MCF 10A (cell line): ENCODE measurements at regions not wholly inside any gene's neighbourhood (a gene's known extent, or its start where the extent isn't known, plus 50 kb on each side); places are given as distances from the start of the nearest gene placed in this dataset.
"Not testable (repeated sequence)": the region's sequence is repeated elsewhere in the genome, so short reads cannot be mapped to it uniquely, and the experiment has no call there.

Experiments used
- BruUV-seq: library from RNA; stranded (reverse); fragments of 400-500 nt; replicated peaks from 2 replicates; lab custom pipeline; 2021; lab: Mats Ljungman, UMichigan
- CTCF ChIA-PET: fragments of 300-600 bp; sonication (Branson Sonifier 250); formaldehyde crosslinking; extraction: SDS; loops from one replicate; lab custom pipeline; 2021; ENCODE audit warnings: antibody characterized with exemption, inconsistent platforms; lab: Yijun Ruan, JAX
- POLR2A ChIA-PET: fragments of 300-600, 350-650 bp; sonication (Branson Sonifier 250); formaldehyde crosslinking; extraction: SDS; loops from one replicate; lab custom pipeline; 2020; ENCODE audit warnings: antibody characterized with exemption, inconsistent platforms; lab: Yijun Ruan, JAX
- DNase-seq: peaks from one replicate; pipeline ENCODE4 v3.0.0-alpha.2; 2018; ENCODE audit not compliant: unreplicated experiment
- H3K27ac Mint-ChIP-seq: one replicate; pipeline ENCODE4 v1.8.0; 2022; ENCODE audit warnings: mild to moderate bottlenecking, low read depth, mixed read lengths; ENCODE audit not compliant: unreplicated experiment
- H3K27me3 Mint-ChIP-seq: one replicate; pipeline ENCODE4 v1.8.0; 2022; ENCODE audit warnings: mixed read lengths; ENCODE audit not compliant: insufficient read depth, unreplicated experiment
- H3K36me3 Mint-ChIP-seq: one replicate; pipeline ENCODE4 v1.8.0; 2022; ENCODE audit warnings: mild to moderate bottlenecking, moderate library complexity, mixed read lengths; ENCODE audit not compliant: insufficient read depth, unreplicated experiment
- H3K4me1 Mint-ChIP-seq: one replicate; pipeline ENCODE4 v1.8.0; 2022; ENCODE audit warnings: mixed read lengths; ENCODE audit not compliant: insufficient read depth, unreplicated experiment
- H3K4me3 Mint-ChIP-seq: one replicate; pipeline ENCODE4 v1.8.0; 2022; ENCODE audit warnings: mild to moderate bottlenecking, moderate library complexity, mixed read lengths; ENCODE audit not compliant: unreplicated experiment
- H3K9me3 Mint-ChIP-seq: one replicate; pipeline ENCODE4 v1.8.0; 2022; ENCODE audit warnings: mixed read lengths; ENCODE audit not compliant: unreplicated experiment
- CTCF ChIP-seq: fragments of 200-600 bp; IDR thresholded peaks from one replicate; pipeline ENCODE4 v1.8.0; 2022; ENCODE audit warnings: antibody characterized with exemption, mild to moderate bottlenecking; ENCODE audit not compliant: unreplicated experiment
- intact Hi-C: fragments of 100-400 bp; cut with micrococcal nuclease; formaldehyde crosslinking; loops from 2 replicates; pipeline ENCODE4 v1.14.1; 2022

DNA sequence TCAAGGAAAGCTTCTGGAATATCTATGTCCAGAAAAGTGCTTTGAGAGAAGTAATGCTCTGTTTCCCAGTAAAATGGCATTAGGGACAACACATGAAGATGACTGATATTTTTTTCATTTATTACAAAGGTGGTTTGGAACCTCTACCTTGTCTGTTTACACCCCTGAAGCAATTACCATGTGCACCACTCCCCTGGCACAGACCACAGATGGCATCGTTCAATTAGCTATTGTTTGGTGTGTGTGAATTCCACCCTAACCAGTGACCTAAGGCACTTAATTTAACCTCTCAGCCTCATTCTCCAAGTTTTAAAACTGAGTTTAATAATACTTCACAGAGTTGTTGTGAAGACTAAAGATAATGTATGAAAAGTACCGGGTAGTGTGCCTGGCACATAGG lies 127.6 kb upstream of the BMAL1 start:
- POLR2A ChIA-PET: no interaction called here
- TF ChIP-seq CTCF: no peak
- BruUV-seq: no TSS peak

DNA sequence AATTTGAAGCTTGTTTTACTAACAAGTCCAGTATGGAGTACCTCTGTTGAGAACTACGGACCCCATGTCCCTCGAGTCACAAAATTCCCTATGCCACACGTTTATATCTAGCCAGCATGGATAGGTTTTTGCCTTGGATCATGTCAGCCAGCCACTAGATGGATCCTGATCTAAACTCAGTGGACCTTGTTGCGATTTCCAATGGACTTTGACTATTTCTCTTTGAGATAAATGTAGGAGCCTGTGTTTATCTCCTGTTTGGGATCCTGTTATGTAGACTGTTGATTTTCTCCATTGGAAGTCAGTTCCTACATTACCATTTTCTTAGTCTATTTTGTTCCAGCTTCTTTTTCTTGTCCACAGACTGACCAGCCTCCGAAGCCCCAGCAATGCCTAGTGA lies 127.1 kb upstream of the BMAL1 start:
- ChIA-PET POLR2A (no interaction called here), CTCF (interaction anchor here (0.5 to 8.0 kb wide), 8 partner anchors 28 to 820 kb away, joined by 3 to 196 read pairs (median 4); no protein-coding TSS in a partner anchor)
- Mint-ChIP-seq H3K27me3 (no peaks in the 10 kb centered on the region), H3K9me3 (peaks cover 1% of the 10 kb centered on the region), H3K4me1 (no peaks in the 10 kb centered on the region), H3K4me3 (no peak overlapping the region), H3K36me3 (no peaks in the 10 kb centered on the region), H3K27ac (no peak overlapping the region)
- intact Hi-C loops: loop anchor here (5.0 kb wide), 1 partner anchor 818 kb away; no protein-coding TSS in a partner anchor
- no peak for DNase-seq
- no peak for TF ChIP-seq CTCF
- no TSS peak for BruUV-seq

More for the DNA sequence above, 127.6 kb upstream of the BMAL1 start:
- Mint-ChIP-seq H3K9me3 (no peaks in the 10 kb centered on the region), H3K4me1 (no peaks in the 10 kb centered on the region), H3K27me3 (no peaks in the 10 kb centered on the region), H3K36me3 (no peaks in the 10 kb centered on the region), H3K27ac (no peak overlapping the region), H3K4me3 (no peak overlapping the region)
- CTCF ChIA-PET: interaction anchor here (0.7 to 8.0 kb wide), 7 partner anchors 12 to 819 kb away, joined by 3 to 196 read pairs (median 4); no protein-coding TSS in a partner anchor
- intact Hi-C loops: loop anchor here (5.0 kb wide), 1 partner anchor 818 kb away; no protein-coding TSS in a partner anchor
- DNase-seq: no peak

DNA sequence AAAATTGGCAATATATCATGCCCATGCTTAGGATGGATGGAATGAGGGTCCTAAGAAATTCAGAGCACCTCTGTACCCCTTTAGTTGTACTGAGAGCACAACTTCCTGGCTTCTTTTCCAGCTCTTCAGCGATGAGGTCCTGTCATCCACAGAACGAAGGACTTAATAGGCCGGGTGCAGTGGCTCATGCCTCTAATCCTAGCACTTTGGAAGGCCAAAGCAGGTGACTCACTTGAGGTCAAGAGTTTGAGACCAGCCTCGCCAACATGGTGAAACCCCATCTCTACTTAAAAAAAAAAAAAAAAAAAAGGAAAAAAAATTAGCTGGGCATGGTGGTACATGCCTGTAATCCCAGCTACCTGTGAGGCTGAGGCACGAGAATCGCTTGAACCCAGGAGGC lies 125.3 kb upstream of the BMAL1 start:
- H3K36me3 Mint-ChIP-seq: no peaks in the 10 kb centered on the region
- ChIA-PET POLR2A (interaction anchor here (1.4 to 1.6 kb wide), 2 partner anchors 23 to 194 kb away, joined by 3 read pairs; no protein-coding TSS in a partner anchor), CTCF (interaction anchor here (0.5 to 8.0 kb wide), 26 partner anchors 9 to 822 kb away, joined by 3 to 196 read pairs (median 3); no protein-coding TSS in a partner anchor)
- no peaks in the 10 kb centered on the region for H3K4me1 Mint-ChIP-seq
- H3K4me3 Mint-ChIP-seq: no peak overlapping the region
- H3K27ac Mint-ChIP-seq: no peak overlapping the region
- no peaks in the 10 kb centered on the region for H3K27me3 Mint-ChIP-seq
- H3K9me3 Mint-ChIP-seq: peaks cover 6% of the 10 kb centered on the region
- no peak for DNase-seq
- TF ChIP-seq CTCF: no peak
- BruUV-seq: no TSS peak
- intact Hi-C loops: loop anchor here (1.0 to 5.0 kb wide), 4 partner anchors 136 to 864 kb away; no protein-coding TSS in a partner anchor

DNA sequence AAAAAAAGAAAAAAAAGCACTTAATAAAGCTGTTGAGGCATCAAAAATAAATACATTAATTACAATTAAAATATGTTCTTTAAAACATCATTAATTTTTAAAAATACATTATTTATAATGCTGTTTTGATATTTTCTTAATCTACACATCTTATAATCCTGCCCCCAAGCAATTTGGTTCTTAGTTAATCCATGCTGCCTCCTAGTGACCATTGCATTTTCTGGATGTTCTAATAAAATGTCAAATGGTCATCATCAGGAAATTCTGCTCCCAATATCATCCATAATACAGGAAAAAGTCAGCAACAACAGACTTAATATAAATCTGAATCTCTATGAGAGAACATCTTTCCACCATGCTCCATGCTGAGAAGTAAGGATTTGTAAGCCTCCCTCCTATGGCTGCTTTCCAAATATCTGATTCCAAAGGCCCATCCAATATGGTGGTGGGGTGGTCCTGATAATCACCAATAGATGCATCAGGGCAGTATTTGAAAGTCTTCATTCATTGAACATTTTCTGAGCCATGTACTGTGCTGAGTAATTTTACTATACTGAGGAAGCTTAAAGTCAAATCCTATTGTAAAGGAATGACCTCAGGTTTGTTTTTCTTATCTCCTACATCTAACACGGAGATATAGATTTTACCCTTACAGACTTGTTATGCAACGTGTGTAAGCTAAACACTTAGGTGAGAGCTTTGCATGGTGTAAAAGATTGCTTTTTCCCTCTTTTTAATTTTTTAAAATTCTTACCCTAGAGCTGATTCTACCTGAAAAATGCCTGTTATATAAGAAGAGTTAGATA lies 124.7 kb upstream of the BMAL1 start:
- no peak overlapping the region for H3K27ac Mint-ChIP-seq
- DNase-seq: peak; percentile 60
- CTCF ChIA-PET: interaction anchor here (0.5 to 8.0 kb wide), 25 partner anchors 10 to 866 kb away, joined by 3 to 196 read pairs (median 4); no protein-coding TSS in a partner anchor

DNA sequence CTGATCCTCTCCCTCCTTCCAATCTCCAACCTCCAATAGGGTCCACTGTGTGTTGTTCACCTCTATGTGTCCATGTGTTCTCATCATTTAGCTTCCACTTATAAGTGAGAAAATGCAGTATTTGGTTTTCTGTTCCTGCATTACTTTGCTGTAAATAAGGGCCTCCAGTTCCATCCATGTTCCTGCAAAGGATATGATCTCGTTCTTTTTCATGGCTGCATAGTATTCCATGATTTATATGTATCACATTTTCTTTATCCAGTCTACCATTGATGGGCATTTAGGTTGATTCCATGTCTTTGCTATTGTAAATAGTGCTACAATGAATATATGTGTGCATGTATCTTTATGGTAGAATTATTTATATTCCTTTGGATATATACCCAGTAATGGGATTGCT lies 123.2 kb upstream of the BMAL1 start:
- CTCF ChIA-PET: interaction anchor here (8.0 kb wide), 1 partner anchor 192 kb away, joined by 196 read pairs; no protein-coding TSS in a partner anchor
- BruUV-seq, H3K27ac Mint-ChIP-seq, H3K4me3 Mint-ChIP-seq, DNase-seq, H3K4me1 Mint-ChIP-seq, H3K27me3 Mint-ChIP-seq, POLR2A ChIA-PET, H3K9me3 Mint-ChIP-seq, H3K36me3 Mint-ChIP-seq: not testable (repeated sequence)
- intact Hi-C loops: loop anchor here (5.0 kb wide), 1 partner anchor 822 kb away; no protein-coding TSS in a partner anchor

More for the DNA sequence above, 124.7 kb upstream of the BMAL1 start:
- BruUV-seq: no TSS peak
- Mint-ChIP-seq H3K4me3 (no peak overlapping the region), H3K4me1 (no peaks in the 10 kb centered on the region), H3K36me3 (no peaks in the 10 kb centered on the region), H3K9me3 (peaks cover 6% of the 10 kb centered on the region), H3K27me3 (no peaks in the 10 kb centered on the region)
- POLR2A ChIA-PET: interaction anchor here (0.6 to 1.6 kb wide), 4 partner anchors 14 to 194 kb away, joined by 3 to 4 read pairs (median 3); no protein-coding TSS in a partner anchor
- intact Hi-C loops: loop anchor here (1.0 to 5.0 kb wide), 4 partner anchors 137 to 865 kb away; no protein-coding TSS in a partner anchor
- TF ChIP-seq CTCF: peak; percentile 55
